Endodermal cell (in vitro differentiated cells): ENCODE measurements at regions not wholly inside any gene's neighbourhood (a gene's known extent, or its start where the extent isn't known, plus 50 kb on each side); places are given as distances from the start of the nearest gene placed in this dataset.

Experiments used
- DNase-seq: peaks from one replicate; pipeline ENCODE4 v3.0.0-alpha.2; 2017
- H3K27ac ChIP-seq: 2 replicates; pipeline ENCODE4 v1.5.1; 2013; ENCODE audit warnings: mild to moderate bottlenecking, low read depth, low read length, moderate library complexity
- H3K27me3 ChIP-seq: 2 replicates; pipeline ENCODE4 v1.6.1; 2013; ENCODE audit warnings: mild to moderate bottlenecking, low read length, moderate library complexity; ENCODE audit not compliant: insufficient read depth, control insufficient read depth, poor library complexity, severe bottlenecking
- H3K36me3 ChIP-seq: 2 replicates; pipeline ENCODE4 v1.7.0; 2013; ENCODE audit warnings: mild to moderate bottlenecking, low read length, moderate library complexity; ENCODE audit not compliant: control insufficient read depth, insufficient read depth
- H3K4me1 ChIP-seq: one replicate; pipeline ENCODE4 v1.7.0; 2013; ENCODE audit warnings: low read length; ENCODE audit not compliant: control insufficient read depth, insufficient read depth
- H3K4me3 ChIP-seq: 2 replicates; pipeline ENCODE4 v1.5.1; 2013; ENCODE audit warnings: mild to moderate bottlenecking, low read length, moderate library complexity
- H3K9ac ChIP-seq: 2 replicates; pipeline ENCODE4 v1.6.1; 2013; ENCODE audit warnings: mild to moderate bottlenecking, low read length, moderate library complexity; ENCODE audit not compliant: poor library complexity, severe bottlenecking; ENCODE audit errors: extremely low read depth
- H3K9me3 ChIP-seq: 2 replicates; pipeline ENCODE4 v1.6.1; 2013; ENCODE audit warnings: mild to moderate bottlenecking, low read length, moderate library complexity; ENCODE audit not compliant: control insufficient read depth
- H3K27ac Mint-ChIP-seq: 2 replicates; pipeline ENCODE4 v1.8.0; 2020; ENCODE audit warnings: mixed read lengths
- H3K27me3 Mint-ChIP-seq: 2 replicates; pipeline ENCODE4 v1.8.0; 2021; ENCODE audit warnings: mild to moderate bottlenecking, mixed read lengths; ENCODE audit not compliant: insufficient read depth
- H3K36me3 Mint-ChIP-seq: 2 replicates; pipeline ENCODE4 v1.8.0; 2020; ENCODE audit warnings: low read depth, mixed read lengths
- H3K4me1 Mint-ChIP-seq: 2 replicates; pipeline ENCODE4 v1.8.0; 2020; ENCODE audit warnings: mixed read lengths
- H3K4me3 Mint-ChIP-seq: 2 replicates; pipeline ENCODE4 v1.8.0; 2020; ENCODE audit warnings: mild to moderate bottlenecking, moderate library complexity, mixed read lengths
- H3K9me3 Mint-ChIP-seq: 2 replicates; pipeline ENCODE4 v1.8.0; 2020; ENCODE audit warnings: mild to moderate bottlenecking, mixed read lengths
- WGBS, 2 experiments: methylation state at CpG; one replicate each; pipeline versions ENCODE4 v1.1.5 to v1.1.7; 2013; ENCODE audit warnings: missing lambda C conversion rate in 2 of 2, mixed read lengths in 1 of 2; ENCODE audit not compliant: insufficient coverage in 1 of 2, insufficient read length in 1 of 2; 5-methylcytosine and 5-hydroxymethylcytosine counted together
- TF ChIP-seq, protein P1 (sequence below): fragments of 200-600 bp; sonication (generic); conservative IDR thresholded peaks from 2 replicates; pipeline ENCODE4 v1.5.0; 2021; ENCODE audit warnings: antibody characterized with exemption, mild to moderate bottlenecking

DNA sequence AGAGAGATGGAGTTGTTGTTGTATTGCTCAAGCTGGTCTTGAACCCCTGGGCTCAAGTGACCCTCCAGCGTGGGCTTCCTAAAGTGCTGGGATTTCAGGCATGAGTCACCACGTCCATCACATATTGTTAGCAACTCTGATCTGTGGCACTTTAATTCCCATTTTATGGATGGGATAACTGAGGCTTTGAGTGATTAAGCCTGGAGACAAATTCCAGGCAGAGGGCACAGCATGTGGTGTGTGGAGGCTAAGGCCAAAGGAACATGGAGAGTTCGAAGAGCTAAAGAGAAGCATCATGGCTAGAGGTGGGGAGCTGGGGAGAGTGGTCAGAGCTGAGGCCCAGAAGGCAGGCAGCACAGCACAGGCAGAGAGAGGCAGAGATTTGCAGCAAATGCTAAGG, 458.4 kb downstream of the XPNPEP1 start:
- Mint-ChIP-seq H3K27me3 (peaks cover 17% of the 10 kb centered on the region), H3K27ac (no peak overlapping the region), H3K36me3 (no peaks in the 10 kb centered on the region), H3K4me1 (no peaks in the 10 kb centered on the region), H3K4me3 (no peak overlapping the region), H3K9me3 (no peaks in the 10 kb centered on the region)
- TF ChIP-seq, protein P1, sequence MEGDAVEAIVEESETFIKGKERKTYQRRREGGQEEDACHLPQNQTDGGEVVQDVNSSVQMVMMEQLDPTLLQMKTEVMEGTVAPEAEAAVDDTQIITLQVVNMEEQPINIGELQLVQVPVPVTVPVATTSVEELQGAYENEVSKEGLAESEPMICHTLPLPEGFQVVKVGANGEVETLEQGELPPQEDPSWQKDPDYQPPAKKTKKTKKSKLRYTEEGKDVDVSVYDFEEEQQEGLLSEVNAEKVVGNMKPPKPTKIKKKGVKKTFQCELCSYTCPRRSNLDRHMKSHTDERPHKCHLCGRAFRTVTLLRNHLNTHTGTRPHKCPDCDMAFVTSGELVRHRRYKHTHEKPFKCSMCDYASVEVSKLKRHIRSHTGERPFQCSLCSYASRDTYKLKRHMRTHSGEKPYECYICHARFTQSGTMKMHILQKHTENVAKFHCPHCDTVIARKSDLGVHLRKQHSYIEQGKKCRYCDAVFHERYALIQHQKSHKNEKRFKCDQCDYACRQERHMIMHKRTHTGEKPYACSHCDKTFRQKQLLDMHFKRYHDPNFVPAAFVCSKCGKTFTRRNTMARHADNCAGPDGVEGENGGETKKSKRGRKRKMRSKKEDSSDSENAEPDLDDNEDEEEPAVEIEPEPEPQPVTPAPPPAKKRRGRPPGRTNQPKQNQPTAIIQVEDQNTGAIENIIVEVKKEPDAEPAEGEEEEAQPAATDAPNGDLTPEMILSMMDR = no peak
- no peaks in the 10 kb centered on the region for H3K4me1 ChIP-seq
- no peak overlapping the region for H3K4me3 ChIP-seq
- H3K9me3 ChIP-seq = peaks cover 13% of the 10 kb centered on the region
- no peak for DNase-seq
- H3K36me3 ChIP-seq = no peaks in the 10 kb centered on the region
- no peak overlapping the region for H3K27ac ChIP-seq
- no peak overlapping the region for H3K9ac ChIP-seq
- 80 to 100% methylated on average over 2 to 3 of the region's 3 CpGs for WGBS, 2 experiments
- no peaks in the 10 kb centered on the region for H3K27me3 ChIP-seq

DNA sequence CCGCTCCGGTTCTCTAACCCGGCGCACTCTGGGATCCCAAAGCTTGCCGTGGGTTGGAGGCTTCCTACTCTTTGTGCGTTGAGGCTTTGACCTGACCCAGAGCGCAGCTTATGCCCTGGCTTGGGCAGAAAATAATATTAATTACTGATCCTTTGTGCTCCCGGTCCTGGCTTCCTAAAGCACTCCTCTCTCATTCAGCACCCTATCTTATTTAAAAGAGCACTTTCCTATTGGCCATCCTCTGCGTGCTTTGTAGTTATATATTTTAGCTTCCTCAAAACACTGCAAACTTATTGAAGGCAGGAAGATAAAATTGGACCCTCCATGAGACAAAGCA, 466.0 kb downstream of the XPNPEP1 start:
- no peak overlapping the region for H3K27ac Mint-ChIP-seq
- DNase-seq = no peak
- Histone ChIP-seq H3K27ac (peak overlapping the region; percentile 17), H3K9me3 (peaks cover 36% of the 10 kb centered on the region), H3K4me3 (peak overlapping the region; percentile 74), H3K4me1 (no peaks in the 10 kb centered on the region), H3K9ac (no peak overlapping the region), H3K36me3 (no peaks in the 10 kb centered on the region), H3K27me3 (peaks cover 33% of the 10 kb centered on the region)
- H3K36me3 Mint-ChIP-seq = no peaks in the 10 kb centered on the region
- H3K4me1 Mint-ChIP-seq = peaks cover 34% of the 10 kb centered on the region
- peaks cover 15% of the 10 kb centered on the region for H3K9me3 Mint-ChIP-seq
- WGBS, 2 experiments = 39 to 47% methylated on average over 8 to 9 of the region's 9 CpGs
- H3K4me3 Mint-ChIP-seq = peak overlapping the region; percentile 69
- peaks cover 58% of the 10 kb centered on the region for H3K27me3 Mint-ChIP-seq
- TF ChIP-seq, protein P1 = no peak

DNA sequence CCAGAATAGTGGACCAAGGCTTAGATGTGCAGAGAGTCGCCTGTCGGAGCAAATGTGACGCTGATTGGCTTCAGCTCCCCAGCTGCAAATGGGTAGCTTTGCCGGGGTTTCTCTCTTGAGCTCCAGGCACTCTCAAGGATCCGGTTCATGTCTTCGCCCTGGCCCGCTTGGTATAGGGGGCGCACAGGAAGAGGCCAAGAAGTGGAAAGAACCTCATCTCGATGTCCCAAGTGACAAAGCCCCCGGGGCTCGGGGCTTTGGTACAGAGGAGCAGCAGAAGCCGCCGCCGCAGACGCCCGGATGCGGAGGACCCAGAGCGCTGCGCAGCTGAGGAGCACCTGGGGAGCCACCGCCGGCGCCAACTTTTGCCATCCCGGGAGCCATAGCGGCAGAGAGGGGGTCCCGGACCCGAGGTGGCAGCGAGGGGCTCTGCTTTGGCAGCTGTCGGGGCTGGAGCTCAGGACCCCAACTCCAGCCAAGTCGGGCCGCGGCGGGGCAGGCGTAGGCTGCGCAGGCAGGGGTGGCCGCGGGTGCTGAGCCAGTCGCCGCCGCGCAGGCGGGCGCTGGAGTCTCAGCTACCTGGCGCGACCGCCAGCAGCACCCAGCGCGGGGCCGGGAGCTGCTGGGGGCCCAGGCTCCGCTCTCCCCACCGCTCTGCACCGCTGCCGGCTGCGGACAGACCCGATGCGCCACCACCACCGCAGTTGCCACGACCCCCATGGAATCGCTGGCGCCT, 466.6 kb downstream of the XPNPEP1 start:
- peak overlapping the region; percentile 74 for H3K4me3 ChIP-seq
- peak; percentile 87 for DNase-seq
- H3K27ac Mint-ChIP-seq = no peak overlapping the region
- H3K36me3 ChIP-seq = no peaks in the 10 kb centered on the region
- no peak overlapping the region for H3K9ac ChIP-seq
- H3K4me3 Mint-ChIP-seq = peak overlapping the region; percentile 69
- peaks cover 34% of the 10 kb centered on the region for H3K4me1 Mint-ChIP-seq
- 19 to 34% methylated on average over 15 to 59 of the region's 59 CpGs for WGBS, 2 experiments
- no peaks in the 10 kb centered on the region for H3K4me1 ChIP-seq
- peaks cover 36% of the 10 kb centered on the region for H3K9me3 ChIP-seq
- peaks cover 58% of the 10 kb centered on the region for H3K27me3 Mint-ChIP-seq
- H3K9me3 Mint-ChIP-seq = peaks cover 15% of the 10 kb centered on the region
- no peaks in the 10 kb centered on the region for H3K36me3 Mint-ChIP-seq
- peaks cover 33% of the 10 kb centered on the region for H3K27me3 ChIP-seq
- H3K27ac ChIP-seq = peak overlapping the region; percentile 51
- TF ChIP-seq, protein P1 = peak; percentile 23
